SH-SY5Y (cell line): ENCODE measurements at regions not wholly inside any gene's neighbourhood (a gene's known extent, or its start where the extent isn't known, plus 50 kb on each side); places are given as distances from the start of the nearest gene placed in this dataset.

Source experiments
- GATA2 ChIP-seq: IDR thresholded peaks from 2 replicates; pipeline ENCODE4 v1.6.1; 2011; ENCODE audit warnings: mild to moderate bottlenecking, low read depth, low read length
- GATA3 ChIP-seq: IDR thresholded peaks from 2 replicates; pipeline ENCODE4 v1.6.1; 2011; ENCODE audit warnings: low read depth, mild to moderate bottlenecking, low read length, moderate library complexity

DNA sequence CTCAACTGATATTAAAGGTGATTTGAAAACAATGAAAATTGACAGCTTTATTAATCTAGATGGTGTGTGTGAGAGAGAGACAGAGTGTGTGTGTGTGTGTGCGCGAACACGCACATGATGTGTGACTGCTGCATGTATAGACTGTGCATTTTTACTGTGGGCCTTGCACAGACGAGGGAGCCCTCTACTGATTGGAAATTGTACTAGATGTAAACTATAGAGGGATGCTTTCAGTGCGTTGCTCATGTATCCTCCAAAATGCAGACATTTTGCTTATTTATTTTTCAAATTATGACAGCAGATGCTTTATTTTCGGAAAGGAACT lies 168.4 kb upstream of the GK2 start:
- no peak for TF ChIP-seq GATA3
- no peak for TF ChIP-seq GATA2

DNA sequence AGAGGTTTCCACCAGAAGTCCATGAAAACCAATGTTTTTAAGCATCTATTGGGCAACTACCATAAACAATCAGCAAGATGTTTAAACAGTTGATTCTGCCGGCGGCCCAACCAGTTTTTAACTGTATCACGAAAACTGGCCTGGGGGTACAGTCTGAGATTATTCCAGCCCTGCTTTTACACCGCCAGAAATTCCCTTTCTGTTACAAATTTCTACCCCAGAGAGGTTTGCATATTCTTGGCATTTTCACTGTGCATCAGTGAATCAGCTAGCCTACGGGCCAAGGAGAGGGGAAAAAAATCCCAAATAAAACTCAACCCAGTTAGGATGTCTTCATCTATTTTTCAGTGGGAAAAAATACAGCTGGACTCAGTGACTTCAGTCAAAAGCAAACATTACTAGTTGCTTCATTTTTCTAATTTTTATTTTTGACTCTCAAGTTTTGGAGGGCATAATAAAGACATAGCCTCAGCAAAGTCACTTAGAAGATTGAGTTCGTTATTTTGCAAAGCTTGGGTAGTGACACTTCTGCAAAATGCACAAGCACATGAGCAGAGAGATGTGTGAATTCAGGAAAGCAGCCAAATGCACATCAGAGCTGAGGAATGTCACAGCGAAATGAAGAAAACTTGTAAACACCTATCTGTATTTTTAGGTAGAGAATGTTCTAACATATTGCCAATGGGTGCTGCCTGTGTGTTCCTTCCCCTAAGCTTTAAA lies 167.8 kb upstream of the GK2 start:
- no peak for TF ChIP-seq GATA2
- no peak for TF ChIP-seq GATA3

GRCh38 chr4:79574741-79575451 lies 166.9 kb upstream of the GK2 start:
- no peak for TF ChIP-seq GATA3
- no peak for TF ChIP-seq GATA2

DNA sequence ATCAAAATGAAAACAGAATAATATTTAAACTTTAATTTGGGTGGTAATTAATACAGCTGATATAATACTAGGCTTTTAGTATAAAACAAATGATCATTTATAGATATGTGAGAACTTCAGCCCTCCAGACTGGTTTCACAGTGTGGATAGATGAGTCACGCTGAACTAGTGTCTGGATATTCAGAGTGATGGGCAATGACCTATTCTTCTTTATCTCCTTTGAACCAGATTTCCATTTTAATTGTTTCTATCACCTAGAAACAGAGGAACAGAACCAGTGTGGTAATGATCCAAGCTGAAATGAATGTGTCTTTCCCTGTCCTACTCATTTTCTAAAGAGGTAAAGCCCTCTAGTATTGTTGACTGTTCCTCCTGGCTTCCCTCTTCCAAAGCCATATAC lies 155.2 kb upstream of the GK2 start:
- TF ChIP-seq GATA3 = no peak
- TF ChIP-seq GATA2 = no peak

GRCh38 chr4:79561751-79562150 lies 153.7 kb upstream of the GK2 start:
- TF ChIP-seq GATA2 (no peak), GATA3 (no peak)

- no peak for TF ChIP-seq GATA3
- TF ChIP-seq GATA2 = no peak
These were observed 144.3 kb upstream of the GK2 start for GRCh38 chr4:79552311-79552710.

GRCh38 chr4:79551555-79551954 lies 143.5 kb upstream of the GK2 start:
- TF ChIP-seq GATA2 (no peak), GATA3 (no peak)

DNA sequence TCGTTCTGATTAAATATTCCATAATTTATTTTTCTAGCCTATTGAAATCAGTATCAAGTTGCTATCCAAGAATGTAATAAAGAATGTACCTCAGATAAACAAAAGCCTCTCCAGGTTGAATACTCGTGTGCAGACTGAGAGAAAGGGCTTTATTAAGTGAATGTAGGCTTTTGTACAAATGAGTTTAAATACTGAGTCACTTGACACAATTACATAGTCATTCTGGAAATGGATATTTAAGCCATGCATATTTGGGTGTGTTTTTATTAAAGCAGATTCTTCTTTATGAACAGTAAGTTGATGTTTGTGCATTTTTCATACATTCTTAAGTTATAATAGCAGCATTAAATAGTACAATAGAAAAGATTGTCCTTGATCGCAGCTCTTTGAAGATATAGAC lies 139.8 kb upstream of the GK2 start:
- TF ChIP-seq GATA2 (no peak), GATA3 (no peak)

- TF ChIP-seq GATA2 (peak; percentile 66), GATA3 (no peak)
These were observed 132.1 kb upstream of the GK2 start for GRCh38 chr4:79540143-79540542.

DNA sequence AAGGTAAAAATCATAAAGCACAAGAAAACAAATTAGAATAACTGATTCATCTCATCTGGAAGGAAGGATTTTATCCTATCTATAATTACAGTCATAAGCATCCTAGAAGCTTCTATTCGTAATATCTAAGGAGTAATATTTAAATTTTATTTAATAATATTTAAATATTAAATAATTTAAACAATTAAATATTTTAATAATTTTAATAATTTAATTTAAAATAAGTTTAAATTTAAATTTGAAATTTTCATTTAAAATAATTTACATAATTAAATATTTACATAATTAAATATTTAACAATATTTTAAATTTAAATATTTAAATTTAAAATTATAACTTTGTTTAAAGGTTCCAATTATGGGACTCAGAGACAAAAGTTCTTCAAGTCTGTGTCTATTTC lies 127.5 kb upstream of the GK2 start:
- TF ChIP-seq GATA3 (no peak), GATA2 (no peak)

DNA sequence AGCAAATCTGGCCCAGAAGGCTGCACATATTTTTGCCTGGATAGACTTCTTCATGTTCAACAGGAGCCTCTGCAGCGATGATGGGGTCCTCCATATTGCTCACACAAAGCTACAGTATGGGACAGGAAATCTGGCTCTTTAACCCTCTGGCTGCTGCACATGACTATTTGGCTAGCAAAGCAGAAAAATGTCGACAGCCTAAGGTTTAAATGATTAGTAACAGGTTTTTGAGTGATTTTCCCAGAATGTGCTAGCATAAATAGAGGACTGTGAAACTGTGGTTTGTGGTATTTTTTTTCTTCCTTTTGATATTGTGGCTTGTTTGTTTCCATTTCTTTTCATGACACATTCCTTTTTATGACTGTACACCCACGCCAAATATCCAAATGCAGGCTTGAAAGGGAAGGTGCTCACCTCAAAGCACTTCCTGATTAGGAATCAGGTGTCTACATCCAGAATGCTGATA lies 120.2 kb upstream of the GK2 start:
- TF ChIP-seq GATA2 (no peak), GATA3 (no peak)

DNA sequence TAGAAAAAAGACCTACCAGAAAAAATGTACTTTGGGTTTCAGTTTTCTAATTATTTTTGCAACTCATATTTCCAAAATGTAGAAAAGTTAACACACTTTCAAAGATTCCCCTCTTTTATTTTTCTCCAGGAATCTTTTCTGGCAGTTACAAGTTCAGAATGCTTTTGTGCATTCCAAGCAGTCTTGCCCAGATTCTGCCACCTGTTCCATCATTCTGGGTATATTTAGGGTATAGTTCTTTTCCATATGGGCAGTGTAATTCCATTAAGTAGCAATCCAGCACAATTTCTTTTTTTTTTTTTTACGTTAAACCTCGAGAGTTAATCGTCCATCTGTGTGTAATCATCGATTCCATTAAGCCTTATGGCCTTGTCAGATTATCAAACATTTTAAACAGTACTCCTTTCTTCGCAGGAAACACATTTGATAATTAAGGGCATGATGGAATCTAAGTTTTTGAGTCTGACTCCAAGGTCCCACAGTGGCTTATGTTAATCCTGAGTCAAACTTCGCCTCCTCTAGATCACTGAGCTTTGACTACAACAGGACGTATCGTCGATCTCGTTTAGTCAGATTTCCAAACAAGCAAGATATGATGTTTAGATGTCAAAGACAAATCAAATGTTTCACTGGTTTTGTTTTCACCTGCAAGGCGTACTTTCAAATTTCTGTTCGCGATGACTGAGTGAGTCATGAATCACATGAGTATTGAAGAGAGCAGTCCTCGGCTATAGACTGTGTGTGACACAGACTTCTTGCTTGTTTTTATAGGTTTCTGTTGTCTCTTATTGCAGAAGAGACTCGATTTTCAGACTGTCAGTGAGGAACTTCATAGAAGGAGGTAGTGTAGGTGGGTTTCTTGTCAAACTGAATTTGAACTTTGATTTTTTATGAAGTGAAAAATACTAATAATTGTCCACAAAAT lies 118.9 kb upstream of the GK2 start:
- TF ChIP-seq GATA3 = no peak
- no peak for TF ChIP-seq GATA2

DNA sequence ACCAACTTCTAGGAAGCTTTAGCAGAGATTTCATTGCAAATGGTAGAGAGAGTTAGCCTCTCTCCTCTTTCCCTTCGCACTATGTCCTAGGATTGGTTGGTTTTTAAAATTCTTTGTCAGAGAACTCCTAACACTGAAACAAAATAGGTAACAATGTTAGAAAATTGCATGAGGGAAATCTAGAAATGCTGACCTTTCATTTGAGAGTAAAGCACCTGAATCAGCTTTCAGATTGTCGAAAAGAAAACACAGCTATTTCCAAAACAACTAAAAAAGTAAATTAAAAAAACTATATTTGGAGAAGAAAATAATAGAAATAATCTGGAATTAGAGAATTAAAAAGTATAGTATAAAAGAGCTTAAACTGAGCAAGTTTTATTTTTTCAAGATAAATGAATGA lies 108.1 kb upstream of the GK2 start:
- TF ChIP-seq GATA3 (no peak), GATA2 (no peak)

DNA sequence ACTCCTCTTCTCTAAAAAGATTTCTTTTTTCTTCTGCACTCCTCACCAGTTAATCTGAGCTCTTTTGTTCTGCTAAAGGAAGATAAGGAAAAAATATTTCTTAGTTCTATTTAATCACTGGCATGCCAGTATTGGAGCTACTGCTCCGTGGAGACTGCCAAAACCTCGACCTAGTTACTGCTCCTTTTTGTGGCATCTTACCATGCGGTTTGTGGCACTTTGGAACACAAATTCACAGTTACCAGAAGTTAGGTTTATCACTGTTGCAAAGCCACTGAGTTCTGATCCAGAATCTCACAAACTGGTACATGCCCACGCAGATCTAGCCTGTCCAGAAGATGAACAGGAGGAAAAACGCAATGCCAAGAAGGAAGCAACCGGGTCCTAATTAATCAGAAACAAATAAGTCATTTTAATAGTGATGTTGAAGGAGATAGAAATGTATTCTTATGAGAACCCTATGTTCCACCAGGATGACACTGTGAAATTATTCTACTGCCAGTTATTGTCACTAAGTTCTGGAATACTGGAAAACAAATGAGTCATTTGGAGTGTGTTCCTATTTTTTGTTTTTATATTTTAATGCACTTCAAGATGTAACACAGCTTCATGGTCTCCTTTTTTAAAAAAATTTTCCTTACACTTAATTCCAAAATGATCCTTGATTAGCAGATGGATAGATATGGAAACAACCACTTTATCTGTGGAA lies 106.7 kb upstream of the GK2 start:
- TF ChIP-seq GATA2 (no peak), GATA3 (no peak)
